ENCODE measurements at regions not wholly inside any gene's neighbourhood (a gene's known extent, or its start where the extent isn't known, plus 50 kb on each side); places are given as distances from the start of the nearest gene placed in this dataset.

GRCh38 chr2:208545403-208546042, 138.9 kb downstream of the PTH2R start:
- no peak for DNase-seq

- no peak for DNase-seq
These were observed 139.5 kb downstream of the PTH2R start for GRCh38 chr2:208546107-208546506.

DNA sequence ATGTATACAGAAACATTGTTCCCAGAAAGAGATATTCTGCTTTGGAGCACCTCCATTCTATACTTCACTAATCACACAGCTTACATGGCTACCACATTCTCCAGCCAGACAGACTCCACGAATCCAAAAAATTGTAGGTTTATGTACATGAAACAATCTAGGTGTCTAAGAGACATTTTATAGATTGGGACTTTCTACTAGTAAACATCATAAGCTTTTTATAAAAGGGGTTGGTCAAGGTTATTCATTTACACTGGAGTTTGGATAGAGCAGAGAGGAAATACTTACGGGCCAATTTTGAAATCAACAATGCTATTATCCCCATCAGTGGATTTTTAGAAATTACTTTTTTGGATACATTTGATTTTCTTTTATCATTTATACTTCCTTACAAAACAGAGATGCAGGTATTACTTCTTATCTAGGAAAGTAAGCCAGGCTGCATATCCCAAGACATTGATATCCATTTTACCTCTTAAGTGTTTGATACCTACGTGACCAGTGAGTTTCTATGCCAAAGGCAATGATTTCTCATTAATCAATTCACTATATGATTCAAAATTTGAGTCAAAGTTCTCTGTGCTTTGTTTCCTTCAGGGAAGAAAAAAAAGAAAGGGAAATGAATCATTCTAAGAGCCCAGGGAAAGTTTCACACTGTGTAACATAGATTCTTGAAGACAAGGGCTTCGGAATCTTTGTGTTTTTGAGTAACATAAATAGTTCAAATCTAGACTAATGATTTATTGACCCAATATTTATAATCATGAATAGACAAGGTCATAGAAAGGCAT, 140.5 kb downstream of the PTH2R start:
- DNase-seq: no peak

- DNase-seq: no peak
These were observed 142.1 kb downstream of the PTH2R start for GRCh38 chr2:208548700-208549099.

GRCh38 chr2:208549546-208550158, 143.1 kb downstream of the PTH2R start:
- no peak for DNase-seq

- DNase-seq: no peak
These were observed 146.4 kb downstream of the PTH2R start for GRCh38 chr2:208552943-208553342.

GRCh38 chr2:208556983-208557484, 150.4 kb downstream of the PTH2R start:
- DNase-seq: no peak

- no peak for DNase-seq
These were observed 159.3 kb downstream of the PTH2R start for GRCh38 chr2:208565690-208566416.

- no peak for DNase-seq
These were observed 161.6 kb downstream of the PTH2R start for GRCh38 chr2:208568203-208568602.

GRCh38 chr2:208570066-208570465, 163.5 kb downstream of the PTH2R start:
- no peak for DNase-seq

- peak; percentile 20 for DNase-seq
These were observed 164.5 kb downstream of the PTH2R start for GRCh38 chr2:208570851-208571763.

GRCh38 chr2:208571764-208572131, 165.2 kb downstream of the PTH2R start:
- DNase-seq: no peak

GRCh38 chr2:208573569-208573968, 167.0 kb downstream of the PTH2R start:
- no peak for DNase-seq

DNA sequence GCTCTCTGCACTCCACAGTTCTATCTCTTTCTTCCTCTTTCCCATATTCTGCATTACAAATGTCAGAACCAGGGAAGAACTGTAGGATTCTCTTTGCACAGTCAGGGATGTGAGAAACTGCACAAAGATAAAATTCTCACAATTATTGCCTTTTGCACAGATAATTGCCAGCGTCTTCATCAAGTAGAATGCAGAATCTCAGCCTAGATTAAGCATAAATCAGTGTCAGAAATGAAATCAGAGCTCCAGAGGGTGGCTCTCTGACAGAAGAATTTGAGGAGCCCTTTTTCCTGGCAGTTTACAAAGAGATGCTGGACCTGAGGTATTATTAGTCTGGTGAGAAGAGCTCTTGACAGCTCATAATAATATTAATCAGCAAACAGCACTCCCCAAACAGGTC, 173.1 kb downstream of the PTH2R start:
- DNase-seq: no peak

GRCh38 chr2:208584378-208584985, 177.9 kb downstream of the PTH2R start:
- no peak for DNase-seq

DNA sequence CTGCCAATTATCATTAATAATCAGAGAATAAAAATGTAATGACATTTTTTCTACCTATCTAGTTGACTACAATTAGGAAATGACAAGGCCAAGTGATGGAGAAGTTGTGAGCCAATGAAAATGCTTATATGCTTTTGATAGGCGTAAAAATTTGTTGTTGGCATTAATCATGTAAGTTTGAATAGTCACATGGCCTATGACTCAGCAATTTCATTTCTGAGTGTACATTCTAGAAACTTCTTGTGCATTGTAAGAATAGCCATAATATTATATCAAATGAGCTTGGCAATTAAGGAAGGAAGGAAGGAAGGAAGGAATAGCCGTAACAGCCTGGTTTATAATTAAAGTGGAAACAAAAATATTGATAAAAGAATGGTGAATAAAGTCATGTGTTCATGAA, 179.9 kb downstream of the PTH2R start:
- no peak for DNase-seq

DNA sequence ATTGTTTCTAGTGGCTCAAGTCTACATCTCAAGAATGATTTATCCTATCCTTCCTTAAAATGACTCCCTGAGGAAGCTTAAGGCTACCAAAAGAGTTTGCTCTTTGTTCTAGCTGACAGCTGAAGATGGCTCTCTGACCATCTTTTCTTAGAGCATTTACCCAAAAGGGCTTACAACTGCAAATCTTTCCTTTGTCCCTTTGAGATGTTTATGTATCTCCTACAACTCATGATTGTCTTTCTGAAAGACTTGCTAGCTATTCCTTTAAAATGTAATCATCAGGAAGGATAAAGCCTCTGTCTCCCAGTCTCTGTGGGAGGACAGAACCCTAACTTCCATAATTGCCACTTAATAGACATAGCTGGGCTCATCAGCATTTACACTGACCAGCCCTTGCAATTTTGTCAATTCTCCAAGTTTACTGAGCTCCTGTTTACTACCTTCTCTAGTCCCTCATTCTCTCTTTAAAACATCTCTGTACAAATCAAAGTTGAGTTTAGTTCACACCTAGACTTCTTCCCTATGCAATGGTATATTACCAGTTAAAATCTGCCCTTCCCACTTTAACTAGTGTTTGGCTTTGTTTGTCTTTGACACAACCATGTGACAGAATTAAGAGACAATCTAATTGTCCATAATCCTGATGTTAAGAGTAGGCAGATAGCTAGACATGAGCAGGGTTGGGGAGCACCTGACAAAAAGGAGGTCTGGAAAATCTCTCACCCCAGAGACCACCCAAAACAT, 188.2 kb downstream of the PTH2R start:
- DNase-seq: no peak

GRCh38 chr2:208595386-208596275, 189.0 kb downstream of the PTH2R start:
- DNase-seq: no peak

- no peak for DNase-seq
These were observed 201.1 kb downstream of the PTH2R start for GRCh38 chr2:208607694-208608093.

All from NCI-H2227 treated with DMSO at 0.1 percent for 48 hours (cell line).